CD4-positive, alpha-beta T cell treated with Interleukin-1 beta for 1 hour (primary cell): ENCODE measurements at regions not wholly inside any gene's neighbourhood (a gene's known extent, or its start where the extent isn't known, plus 50 kb on each side); places are given as distances from the start of the nearest gene placed in this dataset.

ENCODE experiments used
- DNase-seq, 2 donors: peaks; one replicate each; pipeline ENCODE4 v3.0.0-alpha.2; 2020 to 2022

GRCh38 chr4:24144381-24144780, 254.5 kb upstream of the PPARGC1A start:
- DNase-seq, result no peak

GRCh38 chr4:24143741-24144140, 253.9 kb upstream of the PPARGC1A start:
- DNase-seq, result no peak

- DNase-seq, result no peak
Measured at GRCh38 chr4:24141836-24142235, 252.0 kb upstream of the PPARGC1A start.

- no peak for DNase-seq
Measured at GRCh38 chr4:24140892-24141291, 251.0 kb upstream of the PPARGC1A start.

GRCh38 chr4:24137671-24138601, 248.1 kb upstream of the PPARGC1A start:
- DNase-seq, result no peak

GRCh38 chr4:24131954-24132673, 242.3 kb upstream of the PPARGC1A start:
- DNase-seq, result no peak

GRCh38 chr4:24130637-24131036, 240.8 kb upstream of the PPARGC1A start:
- DNase-seq, result no peak

GRCh38 chr4:24126776-24127175, 236.9 kb upstream of the PPARGC1A start:
- DNase-seq, result no peak

GRCh38 chr4:24121395-24122175, 231.7 kb upstream of the PPARGC1A start:
- DNase-seq, result no peak

- DNase-seq, result no peak
Measured at GRCh38 chr4:24117975-24118374, 228.1 kb upstream of the PPARGC1A start.

- DNase-seq, result no peak
Measured at GRCh38 chr4:24116107-24116506, 226.3 kb upstream of the PPARGC1A start.

GRCh38 chr4:24114919-24115500, 225.2 kb upstream of the PPARGC1A start:
- no peak for DNase-seq

- no peak for DNase-seq
Measured at GRCh38 chr4:24114444-24114843, 224.6 kb upstream of the PPARGC1A start.

- DNase-seq, result no peak
Measured at GRCh38 chr4:24112466-24112865, 222.6 kb upstream of the PPARGC1A start.

GRCh38 chr4:24108567-24108966, 218.7 kb upstream of the PPARGC1A start:
- DNase-seq, result no peak

GRCh38 chr4:24105327-24106038, 215.6 kb upstream of the PPARGC1A start:
- no peak for DNase-seq

GRCh38 chr4:24104158-24104565, 214.3 kb upstream of the PPARGC1A start:
- DNase-seq, result no peak

GRCh38 chr4:24103434-24104157, 213.7 kb upstream of the PPARGC1A start:
- no peak for DNase-seq

GRCh38 chr4:24102621-24103020, 212.8 kb upstream of the PPARGC1A start:
- DNase-seq, result no peak

- DNase-seq, result no peak
Measured at GRCh38 chr4:24096603-24097002, 206.8 kb upstream of the PPARGC1A start.

GRCh38 chr4:24094726-24095125, 204.9 kb upstream of the PPARGC1A start:
- no peak for DNase-seq
